ENCODE measurements at regions not wholly inside any gene's neighbourhood (a gene's known extent, or its start where the extent isn't known, plus 50 kb on each side); places are given as distances from the start of the nearest gene placed in this dataset.
"Not testable (repeated sequence)": the region's sequence is repeated elsewhere in the genome, so short reads cannot be mapped to it uniquely, and the experiment has no call there.

GRCh38 chr14:105600195-105600938, 74.0 kb downstream of the TMEM121 start:
- not testable (repeated sequence) for H3K27me3 ChIP-seq (ENCODE audit: control insufficient read depth, insufficient read depth, low read length); DNase-seq (ENCODE audit: low read depth); H3K4me3 ChIP-seq (ENCODE audit: low read depth, low read length); H3K36me3 ChIP-seq (ENCODE audit: control insufficient read depth, insufficient read depth, low read length)

DNA sequence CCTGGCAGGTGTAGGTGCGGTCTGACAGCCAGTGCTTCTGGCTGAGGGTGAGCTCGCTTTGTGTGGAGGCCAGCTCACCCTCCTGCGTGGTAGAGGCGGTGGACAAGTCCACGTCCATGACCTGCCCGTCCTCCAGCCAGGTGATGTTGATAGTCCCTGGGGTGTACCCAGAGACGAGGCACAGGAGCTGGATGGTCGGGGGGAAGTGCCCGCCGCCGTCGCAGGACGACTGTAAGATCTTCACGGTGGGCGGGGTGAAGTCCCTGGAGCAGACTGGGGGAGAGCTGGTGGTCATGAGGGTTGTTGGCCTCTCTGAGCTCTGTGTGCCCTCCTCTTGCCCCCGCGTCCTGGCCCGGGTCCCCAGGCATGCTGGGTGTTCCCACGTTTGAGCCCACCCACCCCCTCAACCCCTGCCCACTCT, 74.6 kb downstream of the TMEM121 start:
- TF ChIP-seq CTCF (IDR thresholded peaks at IDR 0.05; ENCODE audit: insufficient read depth, low read length, poor library complexity, severe bottlenecking) = no peak
- no peak for DNase-seq (ENCODE audit: low read depth)
- Histone ChIP-seq H3K4me3 (ENCODE audit: low read depth, low read length) (no peak overlapping the region), H3K27me3 (ENCODE audit: control insufficient read depth, insufficient read depth, low read length) (no peaks in the 10 kb centered on the region), H3K36me3 (ENCODE audit: control insufficient read depth, insufficient read depth, low read length) (no peaks in the 10 kb centered on the region)

DNA sequence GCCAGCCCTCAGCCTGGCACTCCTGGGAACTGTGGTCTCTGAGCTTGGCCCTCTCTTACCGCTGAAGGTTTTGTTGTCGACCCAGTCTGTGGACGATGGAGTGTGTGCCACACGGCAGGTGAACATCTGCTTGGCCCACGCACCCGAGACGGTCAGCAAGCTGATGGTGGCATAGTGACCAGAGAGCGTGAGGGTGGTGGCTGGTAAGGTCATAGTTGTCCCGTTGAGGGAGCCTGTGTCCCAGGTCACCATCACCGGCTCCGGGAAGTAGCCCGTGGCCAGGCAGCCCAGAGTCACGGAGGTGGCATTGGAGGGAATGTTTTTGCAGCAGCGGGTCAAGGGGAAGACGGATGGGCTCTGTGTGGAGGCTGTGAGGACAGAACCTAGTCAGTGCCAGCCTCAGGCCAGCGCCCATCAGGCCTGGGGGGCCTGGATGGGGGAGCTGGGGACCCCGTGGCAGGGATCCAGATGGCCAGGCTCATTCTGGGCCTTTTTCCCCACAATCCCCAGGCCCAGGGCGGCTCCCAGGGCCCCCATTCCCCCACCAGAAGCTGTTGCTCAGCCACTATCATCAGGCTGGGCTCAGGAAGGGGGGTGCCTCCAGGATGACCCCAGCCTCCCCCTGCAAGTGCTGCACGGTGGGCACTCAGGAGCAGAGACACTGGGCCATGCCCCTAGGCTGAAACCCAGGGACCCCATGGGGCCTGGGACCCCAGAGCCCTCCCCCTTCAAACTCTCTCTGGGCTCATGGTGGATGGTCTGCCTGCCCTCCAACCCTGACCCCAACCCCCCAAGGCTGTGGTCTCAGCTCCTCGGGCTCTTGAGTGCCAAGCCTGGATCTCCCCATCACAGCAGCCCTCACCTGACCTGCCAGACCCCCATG, 75.2 kb downstream of the TMEM121 start:
- H3K4me3 ChIP-seq (ENCODE audit: low read depth, low read length) = no peak overlapping the region
- no peaks in the 10 kb centered on the region for H3K36me3 ChIP-seq (ENCODE audit: control insufficient read depth, insufficient read depth, low read length)
- no peak for DNase-seq (ENCODE audit: low read depth)
- no peak for TF ChIP-seq CTCF (IDR thresholded peaks at IDR 0.05; ENCODE audit: insufficient read depth, low read length, poor library complexity, severe bottlenecking)
- no peaks in the 10 kb centered on the region for H3K27me3 ChIP-seq (ENCODE audit: control insufficient read depth, insufficient read depth, low read length)

- TF ChIP-seq CTCF (IDR thresholded peaks at IDR 0.05; ENCODE audit: insufficient read depth, low read length, poor library complexity, severe bottlenecking) = no peak
- Histone ChIP-seq H3K27me3 (ENCODE audit: control insufficient read depth, insufficient read depth, low read length) (no peaks in the 10 kb centered on the region), H3K4me3 (ENCODE audit: low read depth, low read length) (no peak overlapping the region), H3K36me3 (ENCODE audit: control insufficient read depth, insufficient read depth, low read length) (no peaks in the 10 kb centered on the region)
- no peak for DNase-seq (ENCODE audit: low read depth)
These were observed 75.9 kb downstream of the TMEM121 start for GRCh38 chr14:105602243-105602750.

DNA sequence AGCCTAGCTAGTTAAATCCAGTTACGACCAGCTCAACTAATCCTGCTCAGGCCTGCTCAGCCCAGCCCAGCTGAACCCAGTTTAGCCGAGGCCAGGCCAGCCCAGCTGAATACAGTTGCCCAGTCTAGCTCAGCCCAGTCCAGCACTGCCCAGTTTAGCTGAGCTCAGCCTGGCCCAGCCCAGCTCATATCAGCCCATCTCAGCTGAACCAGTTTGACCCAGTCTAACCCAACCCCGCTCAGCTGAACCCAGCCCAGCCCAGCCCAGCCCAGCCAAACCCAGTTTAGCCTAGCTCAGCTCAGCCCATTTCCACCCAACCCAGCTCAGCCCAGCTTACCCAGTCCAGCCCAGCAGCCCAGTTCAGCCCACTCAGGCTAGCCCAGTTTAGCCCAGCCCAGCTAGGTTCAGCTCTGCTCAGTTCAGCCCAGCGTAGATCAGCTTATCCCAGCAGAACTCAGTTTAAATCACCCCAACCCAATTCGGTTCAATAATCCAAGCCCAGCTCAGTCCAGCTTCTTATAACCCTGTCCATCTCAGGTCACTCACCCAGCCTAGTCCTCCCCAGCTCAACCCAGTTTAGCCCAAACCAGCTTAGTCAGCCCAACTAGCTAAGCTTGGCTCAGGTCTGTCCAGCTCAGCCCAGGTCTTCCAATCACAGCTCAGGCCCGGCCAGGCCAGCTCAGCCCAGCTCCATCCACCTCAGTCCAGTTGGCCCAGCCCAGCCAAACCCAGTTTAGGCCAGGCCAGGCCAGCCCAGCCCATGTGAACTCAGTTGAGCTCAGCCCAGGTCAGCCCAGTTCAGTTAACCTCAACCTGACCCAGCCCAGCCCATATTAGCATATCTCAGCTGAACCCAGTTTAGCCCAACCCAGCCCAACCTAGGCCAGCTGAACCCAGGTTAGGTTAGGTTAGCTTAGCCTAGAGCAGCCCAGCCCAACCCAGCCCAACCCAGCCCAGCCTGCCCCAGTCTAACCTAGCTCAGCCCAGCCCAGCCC, 76.7 kb downstream of the TMEM121 start:
- no peak for TF ChIP-seq CTCF (IDR thresholded peaks at IDR 0.05; ENCODE audit: insufficient read depth, low read length, poor library complexity, severe bottlenecking)
- no peaks in the 10 kb centered on the region for H3K36me3 ChIP-seq (ENCODE audit: control insufficient read depth, insufficient read depth, low read length)
- no peaks in the 10 kb centered on the region for H3K27me3 ChIP-seq (ENCODE audit: control insufficient read depth, insufficient read depth, low read length)
- H3K4me3 ChIP-seq (ENCODE audit: low read depth, low read length) = no peak overlapping the region
- DNase-seq (ENCODE audit: low read depth) = no peak

DNA sequence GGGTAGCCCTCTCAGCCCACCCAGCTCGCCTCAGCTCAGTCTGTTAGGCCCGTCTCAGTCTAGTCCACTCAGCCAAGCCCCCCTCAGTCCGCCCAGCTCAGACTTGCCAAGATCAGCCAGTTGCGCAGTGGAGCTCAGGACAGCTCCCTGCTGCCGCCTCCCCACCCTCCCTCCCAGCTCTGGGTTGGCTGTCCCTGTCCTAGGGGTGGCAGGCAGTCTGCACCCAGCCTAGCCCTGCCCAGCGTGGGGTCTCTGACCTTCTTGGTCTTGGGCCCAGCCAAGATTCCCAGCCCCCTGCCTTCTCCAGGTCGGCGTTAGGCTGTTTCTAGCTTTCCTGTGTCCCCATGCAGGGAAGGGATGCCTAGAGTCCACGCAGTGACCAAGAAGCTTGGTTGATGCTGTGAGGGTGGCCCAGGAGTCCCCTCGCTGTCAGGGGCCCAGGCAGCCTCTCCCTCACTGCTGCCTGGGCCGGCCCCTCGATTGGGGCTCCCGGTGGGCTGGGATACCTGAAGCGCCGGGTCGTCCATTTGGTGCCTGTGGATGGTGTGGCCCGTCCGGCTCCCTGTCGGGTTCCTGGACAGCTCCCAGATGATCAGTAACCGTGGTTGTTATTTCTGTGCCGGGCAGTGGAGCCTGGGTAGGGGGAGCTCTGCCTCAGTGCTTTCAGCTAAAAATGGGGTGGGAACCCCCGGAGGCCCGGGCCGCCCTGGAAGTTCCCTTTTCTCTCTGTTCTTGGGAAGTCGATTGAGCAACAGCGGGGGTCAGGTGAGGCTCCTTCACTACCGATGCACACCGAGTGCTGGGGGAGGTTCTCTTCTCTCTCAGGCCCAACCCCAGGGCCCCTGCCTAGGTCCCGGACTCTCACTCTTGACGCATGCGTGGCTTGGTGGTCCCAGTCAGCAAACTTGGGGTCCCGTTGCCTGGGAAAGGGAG, 78.4 kb downstream of the TMEM121 start:
- not testable (repeated sequence) for H3K36me3 ChIP-seq (ENCODE audit: control insufficient read depth, insufficient read depth, low read length); H3K27me3 ChIP-seq (ENCODE audit: control insufficient read depth, insufficient read depth, low read length); H3K4me3 ChIP-seq (ENCODE audit: low read depth, low read length); DNase-seq (ENCODE audit: low read depth)
